Uterus (tissue), 2 donors: ENCODE measurements at regions not wholly inside any gene's neighbourhood (a gene's known extent, or its start where the extent isn't known, plus 50 kb on each side); places are given as distances from the start of the nearest gene placed in this dataset.

Source experiments
- POLR2A ChIP-seq, 2 donors: fragments of 450-650 bp; IDR thresholded peaks; one replicate each; pipeline ENCODE4 v1.6.1; 2016; ENCODE audit warnings: antibody characterized with exemption in 2 of 2, mild to moderate bottlenecking in 1 of 2, moderate library complexity in 1 of 2
- TF ChIP-seq, protein P1 (sequence below), 4 experiments: fragments of 200-600 bp in 2 of 4; fragments of 450-650 bp in 2 of 4; sonication (generic) in 2 of 4; IDR thresholded peaks; one replicate each; pipeline ENCODE4 v1.5.1; 2016 to 2019; ENCODE audit warnings: antibody characterized with exemption in 4 of 4, mild to moderate bottlenecking in 2 of 4, moderate library complexity in 1 of 4

DNA sequence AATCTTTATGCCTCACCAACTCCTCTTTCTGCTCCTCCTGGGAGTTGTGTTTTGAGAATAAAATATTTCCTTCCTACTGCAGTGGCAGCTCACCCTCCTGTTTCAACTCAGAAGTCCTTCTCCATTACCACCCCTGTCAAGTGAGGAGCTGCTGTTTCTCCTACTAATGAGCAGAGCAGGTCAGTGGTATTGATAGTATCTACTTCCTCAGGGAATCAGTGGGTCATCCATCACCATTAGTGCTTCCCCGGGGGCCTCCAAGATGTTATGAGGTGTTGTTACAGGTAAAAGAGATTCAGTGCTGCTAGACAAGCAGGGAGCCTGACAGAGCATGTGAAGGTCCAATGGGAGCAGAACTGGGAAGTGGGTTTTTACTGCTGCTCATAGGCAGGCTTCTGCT is 795.2 kb downstream of the REEP3 start:
- TF ChIP-seq, protein P1, sequence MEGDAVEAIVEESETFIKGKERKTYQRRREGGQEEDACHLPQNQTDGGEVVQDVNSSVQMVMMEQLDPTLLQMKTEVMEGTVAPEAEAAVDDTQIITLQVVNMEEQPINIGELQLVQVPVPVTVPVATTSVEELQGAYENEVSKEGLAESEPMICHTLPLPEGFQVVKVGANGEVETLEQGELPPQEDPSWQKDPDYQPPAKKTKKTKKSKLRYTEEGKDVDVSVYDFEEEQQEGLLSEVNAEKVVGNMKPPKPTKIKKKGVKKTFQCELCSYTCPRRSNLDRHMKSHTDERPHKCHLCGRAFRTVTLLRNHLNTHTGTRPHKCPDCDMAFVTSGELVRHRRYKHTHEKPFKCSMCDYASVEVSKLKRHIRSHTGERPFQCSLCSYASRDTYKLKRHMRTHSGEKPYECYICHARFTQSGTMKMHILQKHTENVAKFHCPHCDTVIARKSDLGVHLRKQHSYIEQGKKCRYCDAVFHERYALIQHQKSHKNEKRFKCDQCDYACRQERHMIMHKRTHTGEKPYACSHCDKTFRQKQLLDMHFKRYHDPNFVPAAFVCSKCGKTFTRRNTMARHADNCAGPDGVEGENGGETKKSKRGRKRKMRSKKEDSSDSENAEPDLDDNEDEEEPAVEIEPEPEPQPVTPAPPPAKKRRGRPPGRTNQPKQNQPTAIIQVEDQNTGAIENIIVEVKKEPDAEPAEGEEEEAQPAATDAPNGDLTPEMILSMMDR (IDR thresholded peaks at IDR 0.05) = no peak
- no peak for TF ChIP-seq POLR2A (IDR thresholded peaks at IDR 0.05)
